Motor neuron (in vitro differentiated cells): ENCODE measurements at regions not wholly inside any gene's neighbourhood (a gene's known extent, or its start where the extent isn't known, plus 50 kb on each side); places are given as distances from the start of the nearest gene placed in this dataset.

Experiments
- ATAC-seq, 8 experiments: fragments of 200-7000 bp; cut with Tn5 transposase; replicated peaks in 6 of 8; 2 replicates each; pipeline ENCODE4 v1.8.0; 2021; ENCODE audit warnings: mild to moderate bottlenecking in 8 of 8, moderate library complexity in 8 of 8
- H3K27ac ChIP-seq, 2 donors: fragments of 250-450 bp; sonication (Bioruptor Pico); 2 replicates each; pipeline ENCODE4 v1.9.0; 2021; ENCODE audit warnings: antibody characterized with exemption in 2 of 2, mild to moderate bottlenecking in 2 of 2, moderate library complexity in 1 of 2
- H3K4me1 ChIP-seq, 2 donors: fragments of 250-450 bp; sonication (Bioruptor Pico); replicated peaks in 1 of 2; 2 replicates each; pipeline ENCODE4 v1.6.1; 2021; ENCODE audit warnings: antibody characterized with exemption in 2 of 2, mild to moderate bottlenecking in 2 of 2, moderate library complexity in 1 of 2
- H3K4me3 ChIP-seq, 5 donors: fragments of 250-450 bp; sonication (Bioruptor Pico); 2 replicates each; pipeline ENCODE4 v1.9.0; 2021; ENCODE audit warnings: antibody characterized with exemption in 5 of 5, mild to moderate bottlenecking in 5 of 5, moderate library complexity in 4 of 5
- WGBS, 10 experiments: fragments of 450-650 bp; shearing (Covaris generic); methylation state at CpG; one replicate each; pipeline ENCODE4 v1.0.0; 2022; 5-methylcytosine and 5-hydroxymethylcytosine counted together
- in situ Hi-C, 9 experiments: fragments of 400-800 bp; cut with MboI; loops; one replicate each; pipeline ENCODE4 v1.15.0; 2021; ENCODE audit warnings: low sequenced_read_pairs in 9 of 9, low pct_unique_long_range_greater_than_20kb in 2 of 9; ENCODE audit not compliant: unreplicated experiment in 9 of 9

DNA sequence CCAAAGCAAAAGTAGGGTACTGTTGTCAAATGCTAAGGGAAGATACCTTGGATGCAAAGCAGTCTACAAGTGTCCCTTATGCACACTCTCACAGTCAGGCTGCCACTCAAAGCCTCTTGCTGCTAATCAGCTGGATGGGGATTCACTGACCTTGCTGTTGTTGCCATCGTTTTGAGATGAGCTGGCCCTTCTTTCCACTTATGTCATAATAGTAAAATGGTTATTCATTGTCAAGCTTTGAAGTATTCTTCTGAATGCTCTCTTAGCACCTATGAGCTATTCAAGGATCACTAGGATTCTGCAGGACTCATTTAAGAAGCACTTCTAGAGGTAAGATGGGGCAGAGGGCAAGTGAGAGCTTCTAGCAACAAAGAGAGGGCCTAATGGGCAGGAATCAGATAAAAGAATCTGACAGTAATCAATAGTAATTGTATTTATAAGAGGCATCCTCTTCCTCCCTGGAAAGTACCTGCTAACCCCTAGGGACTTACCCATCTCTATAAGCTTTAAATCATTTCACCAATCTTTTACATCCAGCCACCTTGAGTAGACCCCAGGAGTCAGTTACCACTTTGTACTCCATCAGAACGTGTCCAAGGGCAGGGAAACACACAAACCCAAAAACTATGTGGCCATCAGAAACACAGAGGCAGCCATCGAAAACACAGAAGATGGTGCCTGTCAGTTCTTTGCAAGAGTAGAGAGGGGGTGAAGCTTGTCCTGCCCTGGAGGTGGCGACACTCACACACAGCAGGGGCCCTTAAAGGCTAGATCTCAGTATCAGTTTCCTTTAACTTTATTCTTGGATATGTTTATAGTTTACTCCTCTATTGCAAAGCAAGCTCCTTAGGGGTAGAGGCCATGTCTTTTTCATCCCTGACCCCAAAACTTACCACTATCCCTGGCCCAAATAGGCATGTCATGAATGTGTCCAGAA, 103.7 kb upstream of the NFIA start:
- in situ Hi-C loops = loop anchor here in 1 of 9 experiments (5.0 kb wide), 1 partner anchor 64 kb away; no protein-coding TSS in a partner anchor
- Histone ChIP-seq H3K4me1 (peaks cover 6 to 24% of the 10 kb centered on the region in 2 donors), H3K4me3 (no peak overlapping the region), H3K27ac (no peak overlapping the region)
- ATAC-seq = peak in 5 of 8 experiments; percentile 50 to 92 (median 87)
- WGBS, 10 experiments = 10 to 100% (median 82%) methylated on average over 1 to 4 of the region's 4 CpGs; no CpG with 5 or more reads in 2 of the 10 experiments

DNA sequence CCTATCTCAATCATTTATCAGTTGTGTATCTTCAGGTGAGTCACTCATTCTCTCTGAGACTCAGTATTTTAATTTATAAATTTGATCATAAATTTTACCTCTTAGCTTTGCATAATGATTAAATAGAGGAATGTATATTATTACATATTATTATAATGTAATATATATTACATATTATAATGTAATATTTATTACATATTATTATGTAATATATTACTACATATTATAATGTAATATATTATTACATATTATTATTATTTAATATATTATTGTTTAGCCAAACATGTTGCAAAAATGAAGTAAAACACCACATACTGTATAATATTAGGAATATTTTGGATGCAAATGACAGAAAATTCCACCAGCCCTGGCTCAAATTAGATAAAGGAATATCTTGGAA, 104.7 kb upstream of the NFIA start:
- peaks cover 6 to 16% of the 10 kb centered on the region in 2 donors for H3K4me1 ChIP-seq
- no peak overlapping the region for H3K27ac ChIP-seq
- in situ Hi-C loops = loop anchor here in 1 of 9 experiments (5.0 kb wide), 1 partner anchor 65 kb away; no protein-coding TSS in a partner anchor
- no peak overlapping the region for H3K4me3 ChIP-seq
- no peak for ATAC-seq

DNA sequence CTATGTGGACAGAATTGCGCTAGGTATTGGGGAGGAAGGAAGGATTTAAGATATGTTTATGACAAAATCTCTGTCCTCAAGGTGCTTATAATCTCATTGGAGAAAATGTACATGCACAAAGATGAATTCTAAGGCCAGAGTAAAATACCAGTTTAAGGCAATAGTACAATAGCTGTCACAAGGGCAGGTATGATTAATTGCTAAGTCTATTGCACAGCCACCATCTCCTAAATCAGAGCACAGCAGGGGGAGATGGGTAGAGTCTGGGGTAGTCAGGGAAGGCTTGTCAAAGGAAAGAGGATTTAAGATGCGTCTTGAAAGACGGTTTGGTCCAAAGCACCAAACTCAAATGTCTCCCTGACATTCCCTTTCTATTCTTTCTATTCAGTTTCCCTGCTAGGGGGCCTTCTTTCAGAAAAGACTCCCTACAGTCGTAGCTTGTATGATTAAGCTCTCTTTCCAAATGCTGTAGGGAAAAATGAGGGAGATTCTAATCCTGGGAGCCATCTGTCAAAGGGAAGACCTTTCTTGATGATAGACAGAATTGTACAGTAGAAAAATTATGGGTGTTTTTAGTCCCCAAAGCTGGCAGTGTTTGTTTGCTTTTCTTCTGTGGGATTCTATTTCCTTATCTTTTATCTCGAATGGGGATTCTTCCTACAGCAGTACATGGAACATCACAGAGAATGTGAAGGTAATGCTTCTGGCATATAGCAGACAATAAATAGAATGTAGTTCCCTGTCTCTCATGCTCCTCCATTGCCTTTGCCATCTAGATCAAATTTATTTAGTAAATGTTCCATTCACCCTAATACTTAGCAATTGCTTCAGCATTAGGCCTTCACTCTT, 107.6 kb upstream of the NFIA start:
- no peak for ATAC-seq
- in situ Hi-C loops = loop anchor here in 1 of 9 experiments (5.0 kb wide), 1 partner anchor 68 kb away; no protein-coding TSS in a partner anchor
- WGBS, 10 experiments = 17 to 100% (median 59%) methylated on average over 1 to 5 of the region's 5 CpGs
- peaks cover 18 to 26% of the 10 kb centered on the region in 2 donors for H3K4me1 ChIP-seq
- H3K27ac ChIP-seq = no peak overlapping the region
- no peak overlapping the region for H3K4me3 ChIP-seq

DNA sequence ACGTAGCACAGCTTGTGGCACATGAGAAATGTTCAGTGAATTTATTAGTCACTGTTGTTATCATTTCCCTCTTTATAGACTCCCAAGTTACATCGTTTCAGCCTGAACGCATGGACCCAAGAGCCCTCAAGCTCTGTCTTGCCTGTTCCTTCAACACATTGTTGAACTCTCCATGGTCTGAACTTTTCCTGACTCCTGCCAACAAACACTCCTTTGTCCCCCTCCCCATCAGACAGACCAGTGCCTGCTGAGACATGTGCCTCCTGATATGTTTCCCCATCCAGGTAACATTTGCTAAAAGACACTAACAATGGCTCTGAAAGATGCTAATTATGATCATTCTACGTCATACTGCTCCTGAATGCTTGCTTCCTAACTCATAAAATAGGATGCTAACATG, 108.7 kb upstream of the NFIA start:
- in situ Hi-C loops = no loop called here

DNA sequence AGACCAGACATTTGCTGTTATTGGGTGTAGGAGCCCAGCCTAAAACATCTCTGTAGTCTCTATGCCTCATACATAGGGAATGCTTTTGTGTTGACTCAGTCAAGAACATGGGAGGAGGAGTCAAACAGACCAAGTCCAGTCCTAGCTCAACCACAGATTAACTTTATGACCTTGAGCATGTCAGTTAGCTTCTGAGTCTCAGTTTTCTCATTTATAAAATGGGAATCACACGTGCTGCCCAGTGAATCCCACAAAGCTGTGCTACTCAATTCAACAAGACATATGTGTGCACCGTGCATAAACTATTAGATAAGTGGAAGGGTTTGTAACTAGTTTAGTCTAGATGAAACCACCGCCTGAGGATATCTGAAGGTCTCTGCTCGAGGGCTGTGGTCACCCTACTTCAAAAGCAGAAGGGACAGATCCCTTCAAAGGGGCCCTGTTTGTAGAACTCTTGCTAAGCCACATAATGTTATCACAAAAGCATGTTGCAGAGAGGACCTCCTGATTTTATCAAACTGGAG, 109.5 kb upstream of the NFIA start:
- H3K4me3 ChIP-seq = no peak overlapping the region
- H3K4me1 ChIP-seq = peaks cover 16 to 18% of the 10 kb centered on the region in 2 donors
- in situ Hi-C loops = no loop called here
- 58 to 100% (median 91%) methylated on average over 1 to 4 of the region's 4 CpGs; no CpG with 5 or more reads in 2 of the 10 experiments for WGBS, 10 experiments
- peak in 2 of 8 experiments; percentile 81 to 96 for ATAC-seq
- H3K27ac ChIP-seq = no peak overlapping the region

More for the DNA sequence above, 108.7 kb upstream of the NFIA start:
- no peak for ATAC-seq
- peaks cover 18 to 19% of the 10 kb centered on the region in 2 donors for H3K4me1 ChIP-seq
- H3K27ac ChIP-seq = no peak overlapping the region
- WGBS, 10 experiments = 30 to 100% (median 85%) methylated on average over 1 to 4 of the region's 4 CpGs; no CpG with 5 or more reads in 1 of the 10 experiments
- no peak overlapping the region for H3K4me3 ChIP-seq

DNA sequence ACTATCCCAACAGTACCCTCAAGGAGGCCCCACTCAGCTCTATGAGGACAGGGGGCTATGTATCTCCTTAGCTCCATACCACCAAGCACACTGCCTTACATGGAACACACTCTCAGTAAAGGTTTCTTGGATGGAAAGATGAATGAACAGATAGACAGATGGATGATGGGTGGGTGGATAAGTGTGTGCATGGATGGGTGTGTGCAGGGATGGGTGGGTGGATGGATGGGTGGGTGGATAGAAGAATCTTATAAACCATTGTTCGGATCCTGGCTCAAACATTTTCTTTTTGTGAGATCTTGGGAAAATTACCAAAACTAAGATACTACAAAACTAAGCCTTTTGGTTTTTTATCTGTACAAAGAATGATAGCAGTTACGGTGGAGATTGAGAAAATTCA, 111.0 kb upstream of the NFIA start:
- Histone ChIP-seq H3K27ac (no peak overlapping the region), H3K4me1 (peaks cover 16 to 18% of the 10 kb centered on the region in 2 donors), H3K4me3 (no peak overlapping the region)
- in situ Hi-C loops = no loop called here
- WGBS, 10 experiments = 0 to 100% (median 95%) methylated on average over 1 to 2 of the region's 2 CpGs; no CpG with 5 or more reads in 2 of the 10 experiments
- peak in 1 of 8 experiments; percentile 11 for ATAC-seq

DNA sequence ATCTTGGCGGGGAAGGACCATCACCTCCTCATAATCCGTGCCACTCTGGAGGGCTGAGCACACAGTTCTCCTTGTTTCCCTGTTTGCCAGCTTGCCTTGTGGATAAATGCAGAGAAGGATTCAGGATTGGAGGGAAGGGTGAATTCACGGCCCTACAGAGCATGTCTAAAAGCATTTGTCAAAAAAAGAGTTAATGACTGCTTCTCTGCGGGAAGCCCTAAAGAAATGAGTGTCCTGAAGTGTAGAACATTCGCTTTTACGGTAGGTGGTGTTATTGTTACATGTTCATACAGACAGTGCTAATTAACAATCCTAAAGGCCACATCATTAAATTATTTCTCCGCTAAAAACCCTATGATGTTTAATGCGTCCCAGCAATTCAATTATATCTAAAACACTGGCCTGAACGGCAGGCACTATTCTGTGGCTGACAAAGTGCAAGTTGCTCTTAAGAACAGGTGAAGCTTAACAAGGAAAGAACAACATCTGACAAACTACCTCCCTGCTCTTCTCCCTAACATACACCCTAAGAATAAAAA, 112.3 kb upstream of the NFIA start:
- in situ Hi-C loops = no loop called here
- WGBS, 10 experiments = 0 to 53% (median 14%) methylated on average over 2 to 9 of the region's 9 CpGs; no CpG with 5 or more reads in 1 of the 10 experiments
- H3K4me1 ChIP-seq = peaks cover 15 to 16% of the 10 kb centered on the region in 2 donors
- no peak overlapping the region for H3K27ac ChIP-seq
- H3K4me3 ChIP-seq = no peak overlapping the region
- ATAC-seq = peak; percentile 50 to 77 (median 61)

DNA sequence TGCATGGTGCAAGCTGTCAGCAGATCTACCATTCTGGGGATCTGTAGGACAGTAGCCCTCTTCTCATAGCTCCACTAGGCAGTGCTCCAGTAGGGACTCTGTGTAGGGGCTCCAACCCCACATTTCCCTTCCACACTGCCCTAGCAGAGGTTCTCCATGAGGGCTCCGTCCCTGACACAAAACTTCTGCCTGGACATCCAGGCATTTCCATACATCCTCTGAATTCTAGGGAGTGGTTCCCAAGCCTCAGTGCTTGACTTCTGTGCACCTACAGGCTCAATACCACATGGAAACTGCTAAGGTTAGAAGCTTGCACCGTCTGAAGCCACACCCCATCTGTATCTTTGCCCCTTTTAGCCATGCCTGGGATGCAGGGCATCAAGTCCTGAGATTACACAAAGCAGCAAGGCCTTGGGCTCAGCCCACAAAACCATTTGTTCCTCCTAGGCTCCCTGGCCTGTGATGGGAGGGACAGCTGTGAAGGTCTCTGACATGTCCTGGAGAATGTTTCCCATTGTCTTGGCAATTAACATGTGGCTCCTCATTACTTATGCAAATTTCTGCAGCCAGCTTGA, 117.0 kb upstream of the NFIA start:
- no peak overlapping the region for H3K4me3 ChIP-seq
- no peak for ATAC-seq
- in situ Hi-C loops = no loop called here
- H3K27ac ChIP-seq = no peak overlapping the region
- 0 to 100% (median 86%) methylated on average over 1 to 2 of the region's 2 CpGs; no CpG with 5 or more reads in 3 of the 10 experiments for WGBS, 10 experiments
- H3K4me1 ChIP-seq = peaks cover 18 to 19% of the 10 kb centered on the region in 2 donors

DNA sequence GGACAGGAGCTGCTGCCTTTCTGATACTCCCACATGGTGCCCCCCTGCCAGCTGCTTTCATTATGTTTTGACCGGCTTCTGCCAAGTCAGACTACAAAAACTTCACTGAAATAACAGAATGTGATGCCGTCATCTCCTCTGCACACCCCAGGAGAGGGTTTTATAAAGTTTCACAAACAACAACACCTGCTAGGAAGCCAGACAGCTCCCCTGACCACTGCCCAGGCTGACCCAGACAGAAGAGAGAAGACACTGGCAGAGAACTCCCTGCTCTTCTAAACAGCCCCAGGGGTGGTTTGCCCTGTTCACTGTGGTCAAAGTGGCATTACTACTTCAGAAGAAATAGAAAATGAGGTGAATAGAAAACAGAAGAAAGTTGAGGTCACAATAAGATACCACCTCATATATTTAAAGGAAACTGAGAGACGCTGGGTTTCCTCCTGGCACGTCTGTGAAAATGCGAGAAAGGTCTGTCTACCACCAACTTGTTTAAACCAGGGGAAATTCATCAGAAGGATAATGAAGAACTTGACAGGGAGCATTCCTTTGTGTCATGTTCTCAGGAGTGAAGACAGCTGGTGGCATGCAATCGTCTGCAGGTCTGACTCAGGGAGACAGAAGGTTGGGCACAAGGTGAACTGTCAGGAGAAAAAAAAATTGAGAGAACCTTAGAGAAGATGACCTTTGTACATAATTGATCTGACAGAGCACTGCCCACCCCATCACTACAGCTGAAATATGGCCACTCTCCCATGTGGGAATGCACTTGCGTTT, 119.0 kb upstream of the NFIA start:
- WGBS, 10 experiments = 65 to 100% (median 72%) methylated on average over 1 to 7 of the region's 7 CpGs; no CpG with 5 or more reads in 1 of the 10 experiments
- Histone ChIP-seq H3K4me3 (no peak overlapping the region), H3K27ac (no peak overlapping the region), H3K4me1 (peaks cover 15 to 17% of the 10 kb centered on the region in 2 donors)
- peak in 3 of 8 experiments; percentile 27 to 70 (median 35) for ATAC-seq
- in situ Hi-C loops = no loop called here

DNA sequence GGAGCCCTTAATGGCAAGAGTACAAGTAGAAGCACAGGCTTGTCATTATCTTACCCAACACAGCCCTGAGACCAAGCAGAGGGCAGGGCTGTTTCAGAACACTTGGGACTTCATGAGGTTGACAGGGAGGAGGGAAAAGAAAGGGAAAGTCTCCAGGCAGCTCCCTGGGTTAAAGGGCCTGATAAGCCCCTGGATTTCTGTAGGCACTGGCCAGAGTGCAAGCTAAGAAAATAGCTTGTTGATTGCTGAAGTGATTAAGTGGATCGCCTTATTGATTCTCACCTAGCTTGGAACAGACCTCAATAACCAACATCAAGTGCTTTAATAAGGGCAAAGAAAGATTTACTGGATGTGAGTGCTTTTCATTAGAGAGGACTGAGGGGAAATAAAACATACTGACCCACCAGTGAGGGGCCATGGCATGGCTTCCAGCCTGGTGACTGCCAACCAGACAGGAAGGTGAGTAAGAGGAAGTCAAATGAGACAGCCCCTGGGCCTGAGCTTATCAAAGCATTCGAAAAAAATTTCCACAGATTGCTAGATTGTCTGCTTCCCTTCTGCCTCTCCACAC, 121.4 kb upstream of the NFIA start:
- peak in 2 of 8 experiments; percentile 13 to 70 for ATAC-seq
- in situ Hi-C loops = no loop called here

DNA sequence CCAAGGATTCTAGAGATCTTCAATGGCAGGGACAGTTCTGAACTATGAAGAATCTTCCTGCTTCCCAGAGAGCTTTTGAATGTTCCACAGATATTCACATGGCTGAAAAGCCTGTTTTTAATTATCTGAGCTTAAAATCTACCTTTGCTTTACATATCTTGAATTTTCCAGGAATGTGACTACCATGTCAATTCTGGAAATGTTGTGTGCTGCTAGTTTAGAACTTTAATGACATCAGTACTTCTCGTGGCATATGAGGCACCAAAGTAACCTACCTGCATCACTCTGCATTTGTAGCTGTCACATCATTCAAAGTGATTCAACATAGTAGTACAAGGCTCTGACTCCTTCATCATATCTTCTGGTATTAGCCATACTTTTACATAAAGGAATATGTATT, 122.7 kb upstream of the NFIA start:
- no peak overlapping the region for H3K4me3 ChIP-seq
- H3K4me1 ChIP-seq = peaks cover 15 to 17% of the 10 kb centered on the region in 2 donors
- 50 to 93% (median 84%) methylated on average over 1 of the region's 1 CpG; no CpG with 5 or more reads in 2 of the 10 experiments for WGBS, 10 experiments
- no peak for ATAC-seq
- in situ Hi-C loops = no loop called here
- no peak overlapping the region for H3K27ac ChIP-seq

More for the DNA sequence above, 121.4 kb upstream of the NFIA start:
- peaks cover 15 to 17% of the 10 kb centered on the region in 2 donors for H3K4me1 ChIP-seq
- 22 to 100% (median 86%) methylated on average over 1 to 2 of the region's 2 CpGs; no CpG with 5 or more reads in 1 of the 10 experiments for WGBS, 10 experiments
- no peak overlapping the region for H3K27ac ChIP-seq
- no peak overlapping the region for H3K4me3 ChIP-seq
